Psoas muscle (tissue), 7 donors: ENCODE measurements at regions not wholly inside any gene's neighbourhood (a gene's known extent, or its start where the extent isn't known, plus 50 kb on each side); places are given as distances from the start of the nearest gene placed in this dataset.
A peak's percentile ranks its signal among the peaks of the same experiment; 100 is the strongest.

Source experiments
- ATAC-seq, 4 donors: fragments of 200-7000 bp; cut with Tn5 transposase; one replicate each; pipeline ENCODE4 v1.9.1; 2020; ENCODE audit warnings: moderate library complexity in 3 of 4, mild to moderate bottlenecking in 2 of 4
- DNase-seq, 2 donors: peaks; one replicate each; pipeline ENCODE4 v3.0.0-alpha.2; 2020
- H3K27ac ChIP-seq: fragments of 200-600 bp; one replicate; pipeline ENCODE4 v1.8.0; 2022
- H3K27me3 ChIP-seq, 3 donors: fragments of 200-600 bp in 1 of 3; one replicate each; pipeline versions ENCODE4 v1.6.1 to v1.8.0; 2013 to 2022; ENCODE audit warnings: low read length in 2 of 3, mild to moderate bottlenecking in 2 of 3, moderate library complexity in 1 of 3; ENCODE audit not compliant: insufficient read depth in 3 of 3
- H3K36me3 ChIP-seq, 2 donors: fragments of 200-600 bp in 1 of 2; one replicate each; pipeline versions ENCODE4 v1.6.1 to v1.8.0; 2013 to 2022; ENCODE audit warnings: low read depth in 1 of 2, mild to moderate bottlenecking in 1 of 2, moderate library complexity in 1 of 2; ENCODE audit not compliant: insufficient read depth in 1 of 2
- H3K4me1 ChIP-seq: fragments of 200-600 bp; one replicate; pipeline ENCODE4 v1.8.0; 2022
- H3K4me3 ChIP-seq: fragments of 200-600 bp; one replicate; pipeline ENCODE4 v1.8.0; 2022; ENCODE audit warnings: mild to moderate bottlenecking
- H3K9me3 ChIP-seq: fragments of 200-600 bp; one replicate; pipeline ENCODE4 v1.8.0; 2022
- CTCF ChIP-seq: fragments of 200-600 bp; IDR thresholded peaks from one replicate; pipeline ENCODE4 v1.8.0; 2022; ENCODE audit warnings: antibody characterized with exemption
- WGBS, 3 donors: extraction: QIAGEN DNeasy Blood & Tissue Kit; methylation state at CpG; one replicate each; pipeline versions ENCODE4 v1.1.6 to v1.1.7; 2013; 5-methylcytosine and 5-hydroxymethylcytosine counted together
- intact Hi-C, 2 donors: fragments of 100-400 bp; cut with DNase I; formaldehyde crosslinking; loops; one replicate each; pipeline versions ENCODE4 v1.11.0 to v1.14.2; 2022
- donor health status: healthy with polysubstance abuse.
- donor health status: DM: no; HTN: no; CAD: no; lungs with moderate emphysema.
- donor health status: Bipolar disorder and iron deficiency.
- donor health status: healthy.
- donor health status: DM: yes; HTN: yes; CAD: no.
- donor health status: DM: no; HTN: no; CAD: no.
- donor health status: DM: yes; HTN: yes; CAD: no.

DNA sequence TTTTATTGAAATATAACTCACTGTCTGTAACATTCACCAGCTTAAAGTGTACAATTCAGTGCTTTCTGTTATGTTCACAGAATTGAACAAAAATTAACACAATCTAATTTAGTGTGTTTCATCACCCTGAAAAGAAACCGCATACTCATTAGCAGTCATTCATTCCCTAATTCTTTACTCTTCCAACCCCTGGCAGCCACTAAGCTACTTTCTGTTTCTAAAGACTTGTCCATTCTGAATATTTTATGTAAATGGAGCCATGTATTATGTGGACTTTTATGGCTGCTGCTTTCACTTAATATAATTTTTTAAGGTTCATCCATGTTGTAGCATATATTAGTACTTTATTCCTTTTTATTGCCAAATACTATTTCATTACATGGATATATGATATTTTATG is 94.7 kb upstream of the ATP8A1 start:
- Histone ChIP-seq H3K4me3 (no peak overlapping the region), H3K9me3 (no peaks in the 10 kb centered on the region), H3K27ac (no peak overlapping the region), H3K4me1 (no peaks in the 10 kb centered on the region), H3K36me3 (no peaks in the 10 kb centered on the region), H3K27me3 (peaks cover 0 to 3% (median 0%) of the 10 kb centered on the region in 3 donors)
- no peak for ATAC-seq
- no peak for TF ChIP-seq CTCF
- 88 to 94% (median 92%) methylated on average over 1 of the region's 1 CpG for WGBS, 3 donors
- no peak for DNase-seq
- intact Hi-C loops: loop anchor here in 1 of 2 donors (5.0 kb wide), 1 partner anchor 179 kb away; no protein-coding TSS in a partner anchor

- Histone ChIP-seq H3K27me3 (peaks cover 0 to 3% (median 0%) of the 10 kb centered on the region in 3 donors), H3K27ac (no peak overlapping the region), H3K4me3 (no peak overlapping the region), H3K36me3 (no peaks in the 10 kb centered on the region), H3K9me3 (no peaks in the 10 kb centered on the region), H3K4me1 (no peaks in the 10 kb centered on the region)
- whole genome bisulfite sequencing, 3 donors: 8 to 14% (median 12%) methylated on average over 2 of the region's 2 CpGs
- no peak for TF ChIP-seq CTCF
- intact Hi-C loops: loop anchor here in 1 of 2 donors (5.0 kb wide), 1 partner anchor 179 kb away; no protein-coding TSS in a partner anchor
- ATAC-seq: no peak
- DNase-seq: no peak
Measured at GRCh38 chr4:42750856-42751255, 94.0 kb upstream of the ATP8A1 start.

DNA sequence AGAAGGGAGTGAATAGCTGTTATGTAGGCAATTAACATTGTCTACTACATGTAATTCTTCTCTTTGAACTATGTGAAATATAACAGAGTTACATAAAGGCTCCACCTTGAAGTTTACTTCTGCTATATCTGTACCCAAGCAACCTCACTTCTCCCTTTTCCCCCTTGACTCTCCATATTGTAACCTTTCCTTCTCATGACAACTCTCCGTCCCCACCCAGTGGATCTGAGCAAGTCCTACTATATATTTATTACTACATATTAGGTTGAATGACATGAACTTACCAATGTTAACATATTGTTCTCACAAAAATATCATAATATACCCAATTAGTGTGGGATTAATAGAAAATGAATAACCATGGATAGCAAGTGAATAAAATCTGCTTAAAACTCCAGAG is 93.2 kb upstream of the ATP8A1 start:
- DNase-seq: no peak
- intact Hi-C loops: loop anchor here in 1 of 2 donors (5.0 kb wide), 1 partner anchor 178 kb away; no protein-coding TSS in a partner anchor

DNA sequence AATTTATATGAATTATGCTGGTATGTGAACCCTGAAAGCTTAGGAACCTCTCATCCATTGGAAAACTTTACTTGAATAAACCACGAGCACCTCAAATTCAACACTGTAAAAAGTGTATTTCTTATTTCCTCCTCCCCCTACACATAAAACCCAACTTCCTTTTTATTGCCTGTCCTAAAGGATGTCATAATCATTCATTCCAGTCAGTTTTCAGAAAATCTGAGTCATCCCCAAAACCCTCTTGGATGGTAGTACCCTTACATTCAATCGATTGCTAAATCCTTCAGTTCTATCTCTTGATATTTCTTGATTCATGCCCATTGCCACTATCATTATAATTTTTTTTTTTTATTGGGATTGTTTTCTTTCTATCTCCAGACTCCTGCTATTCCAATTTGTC is 91.1 kb upstream of the ATP8A1 start:
- Histone ChIP-seq H3K36me3 (no peaks in the 10 kb centered on the region), H3K4me3 (no peak overlapping the region), H3K4me1 (no peaks in the 10 kb centered on the region), H3K27me3 (peaks cover 0 to 3% (median 0%) of the 10 kb centered on the region in 3 donors), H3K27ac (no peak overlapping the region), H3K9me3 (no peaks in the 10 kb centered on the region)
- WGBS, 3 donors: 90 to 97% (median 93%) methylated on average over 2 of the region's 2 CpGs
- intact Hi-C loops: loop anchor here in 1 of 2 donors (5.0 kb wide), 1 partner anchor 181 kb away; no protein-coding TSS in a partner anchor
- no peak for ATAC-seq
- DNase-seq: no peak
- no peak for TF ChIP-seq CTCF

More for the DNA sequence above, 93.2 kb upstream of the ATP8A1 start:
- 48 to 74% (median 51%) methylated on average over 1 of the region's 1 CpG for whole genome bisulfite sequencing, 3 donors
- no peaks in the 10 kb centered on the region for H3K36me3 ChIP-seq
- H3K4me1 ChIP-seq: no peaks in the 10 kb centered on the region
- peak in 3 of 4 donors; percentile 49 to 83 (median 72) for ATAC-seq
- TF ChIP-seq CTCF: peak; percentile 36
- peaks cover 0 to 3% (median 0%) of the 10 kb centered on the region in 3 donors for H3K27me3 ChIP-seq
- no peaks in the 10 kb centered on the region for H3K9me3 ChIP-seq
- H3K27ac ChIP-seq: no peak overlapping the region
- H3K4me3 ChIP-seq: no peak overlapping the region
